ENCODE measurements at regions not wholly inside any gene's neighbourhood (a gene's known extent, or its start where the extent isn't known, plus 50 kb on each side); places are given as distances from the start of the nearest gene placed in this dataset.

- TF ChIP-seq CTCF (IDR thresholded peaks at IDR 0.05; ENCODE audit: extremely low read depth in 1 of 2, insufficient read depth in 1 of 2, low read depth in 1 of 2, low read length in 2 of 2) (no peak), POLR2AphosphoS5 (IDR thresholded peaks at IDR 0.05; ENCODE audit: insufficient read depth, low read depth, low read length) (no peak), POLR2A (IDR thresholded peaks at IDR 0.05; ENCODE audit: low read depth, low read length) (no peak), JUN (IDR thresholded peaks at IDR 0.05; ENCODE audit: borderline replicate concordance, insufficient read depth, insufficient read length, low read depth) (no peak), MAX (IDR thresholded peaks at IDR 0.05; ENCODE audit: insufficient read depth, insufficient read length) (no peak), MYC (IDR thresholded peaks at IDR 0.05; ENCODE audit: low read depth, low read length) (no peak)
These were observed 1291.5 kb upstream of the B3GALT2 start for GRCh38 chr1:194477908-194478307.
